ENCODE measurements at regions not wholly inside any gene's neighbourhood (a gene's known extent, or its start where the extent isn't known, plus 50 kb on each side); places are given as distances from the start of the nearest gene placed in this dataset.

DNA sequence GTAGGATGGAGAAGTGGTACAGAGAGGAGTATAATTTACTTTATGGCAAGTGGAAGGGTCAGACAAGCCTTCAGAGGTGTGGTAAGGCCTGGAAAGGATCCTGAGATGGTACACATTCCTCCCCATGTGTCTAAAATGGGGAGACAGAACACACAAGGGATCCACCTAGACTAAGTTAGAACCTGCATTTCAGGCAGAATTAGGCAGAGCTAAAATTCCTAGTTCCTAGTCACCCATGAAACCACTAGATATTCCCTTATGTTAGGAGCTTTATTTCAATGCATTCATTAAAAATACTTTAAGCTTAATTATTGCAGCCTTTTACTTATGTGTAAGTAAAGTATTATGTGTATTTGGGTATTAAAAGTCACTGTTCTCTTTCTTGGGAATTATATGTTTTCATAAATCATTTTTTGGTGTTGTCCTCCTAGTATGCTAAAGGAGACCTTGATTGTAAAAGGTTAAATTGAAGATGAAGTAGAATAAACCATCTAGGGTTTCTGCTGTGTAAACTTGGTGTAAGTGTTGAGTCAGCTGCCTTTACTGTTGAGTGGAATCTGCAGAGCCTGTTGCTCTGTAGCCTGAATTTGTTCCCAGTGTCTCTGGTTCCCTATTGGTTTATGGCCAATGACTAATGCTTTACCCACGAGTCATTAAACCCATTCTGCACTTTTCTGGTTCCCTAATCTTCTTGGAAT is 423.2 kb downstream of the ATP23 start:
- Histone ChIP-seq H3K4me1 (ENCODE audit: control insufficient read depth, low read length) (no peaks in the 10 kb centered on the region), H3K27ac (ENCODE audit: low read depth, low read length) (no peak overlapping the region), H4K20me1 (ENCODE audit: control insufficient read depth, insufficient read depth, low read depth, low read length) (no peaks in the 10 kb centered on the region), H3K4me3 (ENCODE audit: low read length) (no peak overlapping the region), H3K27me3 (ENCODE audit: control insufficient read depth, low read length) (no peaks in the 10 kb centered on the region), H3K9me3 (ENCODE audit: control insufficient read depth, insufficient read depth, low read length) (no peaks in the 10 kb centered on the region), H3F3A (ENCODE audit: control insufficient read depth, insufficient read depth) (no peaks in the 10 kb centered on the region), H3K79me2 (ENCODE audit: control insufficient read depth, low read length) (no peaks in the 10 kb centered on the region), H3K36me3 (ENCODE audit: control insufficient read depth, low read length) (no peaks in the 10 kb centered on the region), H3K9me2 (replicated peaks; ENCODE audit: control insufficient read depth, low read length) (no peaks in the 10 kb centered on the region), H3K4me2 (ENCODE audit: low read length) (no peak overlapping the region)
- no peak for TF ChIP-seq EZH2phosphoT487 (IDR thresholded peaks at IDR 0.05; ENCODE audit: borderline replicate concordance, low read length)
- TF ChIP-seq, protein P1, sequence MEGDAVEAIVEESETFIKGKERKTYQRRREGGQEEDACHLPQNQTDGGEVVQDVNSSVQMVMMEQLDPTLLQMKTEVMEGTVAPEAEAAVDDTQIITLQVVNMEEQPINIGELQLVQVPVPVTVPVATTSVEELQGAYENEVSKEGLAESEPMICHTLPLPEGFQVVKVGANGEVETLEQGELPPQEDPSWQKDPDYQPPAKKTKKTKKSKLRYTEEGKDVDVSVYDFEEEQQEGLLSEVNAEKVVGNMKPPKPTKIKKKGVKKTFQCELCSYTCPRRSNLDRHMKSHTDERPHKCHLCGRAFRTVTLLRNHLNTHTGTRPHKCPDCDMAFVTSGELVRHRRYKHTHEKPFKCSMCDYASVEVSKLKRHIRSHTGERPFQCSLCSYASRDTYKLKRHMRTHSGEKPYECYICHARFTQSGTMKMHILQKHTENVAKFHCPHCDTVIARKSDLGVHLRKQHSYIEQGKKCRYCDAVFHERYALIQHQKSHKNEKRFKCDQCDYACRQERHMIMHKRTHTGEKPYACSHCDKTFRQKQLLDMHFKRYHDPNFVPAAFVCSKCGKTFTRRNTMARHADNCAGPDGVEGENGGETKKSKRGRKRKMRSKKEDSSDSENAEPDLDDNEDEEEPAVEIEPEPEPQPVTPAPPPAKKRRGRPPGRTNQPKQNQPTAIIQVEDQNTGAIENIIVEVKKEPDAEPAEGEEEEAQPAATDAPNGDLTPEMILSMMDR (IDR thresholded peaks at IDR 0.05; ENCODE audit: low read depth, low read length, poor library complexity, severe bottlenecking): no peak

DNA sequence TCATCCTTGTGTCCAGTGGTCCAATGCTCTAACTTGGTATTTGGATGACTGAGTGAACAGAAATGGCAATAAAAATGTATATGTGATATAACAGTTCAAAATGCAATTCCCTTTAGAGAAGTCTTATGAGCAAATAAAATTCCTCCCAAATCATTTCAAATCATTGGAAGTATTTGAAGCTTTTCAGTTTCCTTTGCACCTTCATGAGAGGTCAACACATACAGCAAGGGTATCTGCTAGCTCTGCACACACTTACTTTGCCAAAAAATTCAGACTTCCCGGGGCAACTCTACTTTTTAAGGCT is 423.7 kb downstream of the ATP23 start:
- H4K20me1 ChIP-seq (ENCODE audit: control insufficient read depth, insufficient read depth, low read depth, low read length): no peaks in the 10 kb centered on the region
- TF ChIP-seq, protein P1 (IDR thresholded peaks at IDR 0.05; ENCODE audit: low read depth, low read length, poor library complexity, severe bottlenecking): no peak
- no peak for TF ChIP-seq EZH2phosphoT487 (IDR thresholded peaks at IDR 0.05; ENCODE audit: borderline replicate concordance, low read length)
- no peaks in the 10 kb centered on the region for H3K36me3 ChIP-seq (ENCODE audit: control insufficient read depth, low read length)
- H3K27ac ChIP-seq (ENCODE audit: low read depth, low read length): no peak overlapping the region
- H3K9me3 ChIP-seq (ENCODE audit: control insufficient read depth, insufficient read depth, low read length): no peaks in the 10 kb centered on the region
- H3F3A ChIP-seq (ENCODE audit: control insufficient read depth, insufficient read depth): no peaks in the 10 kb centered on the region
- no peaks in the 10 kb centered on the region for H3K9me2 ChIP-seq (replicated peaks; ENCODE audit: control insufficient read depth, low read length)
- H3K4me1 ChIP-seq (ENCODE audit: control insufficient read depth, low read length): no peaks in the 10 kb centered on the region
- no peak overlapping the region for H3K4me2 ChIP-seq (ENCODE audit: low read length)
- H3K27me3 ChIP-seq (ENCODE audit: control insufficient read depth, low read length): no peaks in the 10 kb centered on the region
- no peaks in the 10 kb centered on the region for H3K79me2 ChIP-seq (ENCODE audit: control insufficient read depth, low read length)
- H3K4me3 ChIP-seq (ENCODE audit: low read length): no peak overlapping the region

DNA sequence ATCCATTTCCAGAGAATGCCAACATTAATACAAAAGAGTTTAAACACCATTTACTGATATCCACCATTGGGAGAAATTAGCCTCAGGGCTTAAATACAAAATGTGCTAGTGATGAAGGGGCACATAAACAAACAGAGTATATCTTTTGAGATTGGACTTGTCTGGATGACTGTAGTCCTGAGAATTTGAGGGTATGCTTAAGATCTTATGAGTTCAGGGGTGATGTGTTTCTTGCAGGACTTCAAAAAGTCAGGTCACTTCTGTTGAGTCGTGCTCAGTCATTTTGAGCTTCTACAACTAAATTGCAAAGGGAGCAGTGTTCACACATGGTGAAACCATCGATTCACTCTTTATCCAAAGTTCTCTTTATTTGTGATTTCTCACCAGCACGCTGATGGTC is 425.7 kb downstream of the ATP23 start:
- no peaks in the 10 kb centered on the region for H3K27me3 ChIP-seq (ENCODE audit: control insufficient read depth, low read length)
- no peak for TF ChIP-seq EZH2phosphoT487 (IDR thresholded peaks at IDR 0.05; ENCODE audit: borderline replicate concordance, low read length)
- TF ChIP-seq, protein P1 (IDR thresholded peaks at IDR 0.05; ENCODE audit: low read depth, low read length, poor library complexity, severe bottlenecking): no peak

More for the DNA sequence above, 425.7 kb downstream of the ATP23 start:
- no peak overlapping the region for H3K4me2 ChIP-seq (ENCODE audit: low read length)
- H3F3A ChIP-seq (ENCODE audit: control insufficient read depth, insufficient read depth): no peaks in the 10 kb centered on the region
- H3K4me3 ChIP-seq (ENCODE audit: low read length): no peak overlapping the region
- H3K9me2 ChIP-seq (replicated peaks; ENCODE audit: control insufficient read depth, low read length): no peaks in the 10 kb centered on the region
- no peak overlapping the region for H3K27ac ChIP-seq (ENCODE audit: low read depth, low read length)
- H3K4me1 ChIP-seq (ENCODE audit: control insufficient read depth, low read length): no peaks in the 10 kb centered on the region
- no peaks in the 10 kb centered on the region for H3K9me3 ChIP-seq (ENCODE audit: control insufficient read depth, insufficient read depth, low read length)
- no peaks in the 10 kb centered on the region for H3K36me3 ChIP-seq (ENCODE audit: control insufficient read depth, low read length)
- no peaks in the 10 kb centered on the region for H3K79me2 ChIP-seq (ENCODE audit: control insufficient read depth, low read length)
- no peaks in the 10 kb centered on the region for H4K20me1 ChIP-seq (ENCODE audit: control insufficient read depth, insufficient read depth, low read depth, low read length)

Measured in DOHH2 (cell line).